Panc1 (cell line): ENCODE measurements at regions not wholly inside any gene's neighbourhood (a gene's known extent, or its start where the extent isn't known, plus 50 kb on each side); places are given as distances from the start of the nearest gene placed in this dataset.

ENCODE experiments used
- ATAC-seq: fragments of 200-7000 bp; cut with Tn5 transposase; 2 replicates; pipeline ENCODE4 v1.9.1; 2020; ENCODE audit warnings: mild to moderate bottlenecking, moderate library complexity
- BruUV-seq: library from RNA; stranded (reverse); fragments of 400-500 nt; replicated peaks from 2 replicates; lab custom pipeline; 2021; lab: Mats Ljungman, UMichigan
- CTCF ChIA-PET: fragments of 300-600 bp; sonication (Branson Sonifier 250); formaldehyde crosslinking; loops from one replicate; lab custom pipeline; 2022; ENCODE audit warnings: antibody characterized with exemption; lab: Charles Lee
- POLR2A ChIA-PET: fragments of 300-600 bp; sonication (Branson Sonifier 250); formaldehyde crosslinking; loops from one replicate; lab custom pipeline; 2022; ENCODE audit warnings: antibody characterized with exemption; lab: Charles Lee
- DNase-seq: peaks from one replicate; pipeline ENCODE4 v3.0.0-alpha.2; 2010; ENCODE audit warnings: low read depth, low spot score
- H3K27ac ChIP-seq: 2 replicates; pipeline ENCODE4 v1.5.1; 2011; ENCODE audit warnings: mild to moderate bottlenecking, low read length, inconsistent platforms
- H3K27me3 ChIP-seq: fragments of 200-500 bp; sonication (Bioruptor generic); 2 replicates; pipeline ENCODE4 v1.6.0; 2014; ENCODE audit warnings: low read length, inconsistent platforms; ENCODE audit not compliant: control insufficient read depth, insufficient read depth
- H3K36me3 ChIP-seq: fragments of 200-500 bp; sonication (Bioruptor generic); 2 replicates; pipeline ENCODE4 v1.5.1; 2014; ENCODE audit warnings: inconsistent platforms, mild to moderate bottlenecking, low read length, moderate library complexity; ENCODE audit not compliant: control insufficient read depth, insufficient read depth
- H3K4me1 ChIP-seq: 2 replicates; pipeline ENCODE4 v1.5.1; 2011; ENCODE audit warnings: inconsistent platforms, mild to moderate bottlenecking, low read length, moderate library complexity; ENCODE audit not compliant: control insufficient read depth, insufficient read depth
- H3K4me3 ChIP-seq, 2 experiments: 2 replicates each; pipeline ENCODE4 v1.5.1; 2011 to 2012; ENCODE audit warnings: low read depth in 2 of 2, low read length in 2 of 2, mild to moderate bottlenecking in 2 of 2, inconsistent platforms in 1 of 2, moderate library complexity in 1 of 2
- H3K9me3 ChIP-seq: fragments of 200-500 bp; sonication (Bioruptor generic); 2 replicates; pipeline ENCODE4 v1.5.1; 2014; ENCODE audit warnings: low read depth, mild to moderate bottlenecking, inconsistent platforms, low read length, moderate library complexity; ENCODE audit not compliant: control insufficient read depth, insufficient read depth
- POLR2AphosphoS5 ChIP-seq: IDR thresholded peaks from 2 replicates; pipeline ENCODE4 v1.6.1; 2012; ENCODE audit warnings: mild to moderate bottlenecking, low read depth, low read length, moderate library complexity
- SIN3A ChIP-seq: IDR thresholded peaks from 2 replicates; pipeline ENCODE4 v1.6.1; 2012; ENCODE audit warnings: low read depth, mild to moderate bottlenecking, low read length, moderate library complexity, borderline replicate concordance; ENCODE audit not compliant: insufficient read depth
- TCF7L2 ChIP-seq: IDR thresholded peaks from 2 replicates; pipeline ENCODE4 v1.6.1; 2011; ENCODE audit warnings: mild to moderate bottlenecking, low read depth, low read length, inconsistent platforms
- in situ Hi-C: cut with HindIII; loops from 2 replicates; pipeline ENCODE4 v1.10.0; 2016; ENCODE audit warnings: low sequenced_read_pairs, low pct_unique_long_range_greater_than_20kb
- intact Hi-C: fragments of 100-400 bp; cut with micrococcal nuclease; formaldehyde crosslinking; loops from one replicate; pipeline ENCODE4 v1.10.0; 2022; ENCODE audit not compliant: unreplicated experiment
- TF ChIP-seq, protein P1 (sequence below): fragments of 450-650 bp; IDR thresholded peaks from 2 replicates; pipeline ENCODE4 v1.5.1; 2017; ENCODE audit warnings: mild to moderate bottlenecking
- TF ChIP-seq, protein P2 (sequence below), 2 experiments: IDR thresholded peaks; 2 replicates each; pipeline ENCODE4 v1.6.1; 2011 to 2012; ENCODE audit warnings: low read depth in 2 of 2, control low read depth in 1 of 2, low read length in 1 of 2, mild to moderate bottlenecking in 1 of 2, moderate library complexity in 1 of 2; ENCODE audit not compliant: insufficient read depth in 1 of 2

GRCh38 chr3:117441851-117442250 lies 732.3 kb downstream of the TUSC7 start:
- CTCF ChIA-PET = no interaction called here
- in situ Hi-C loops = no loop called here
- H3K36me3 ChIP-seq = no peaks in the 10 kb centered on the region
- no TSS peak for BruUV-seq
- no peak overlapping the region for H3K4me3 ChIP-seq
- POLR2A ChIA-PET = no interaction called here
- TF ChIP-seq, protein P1, sequence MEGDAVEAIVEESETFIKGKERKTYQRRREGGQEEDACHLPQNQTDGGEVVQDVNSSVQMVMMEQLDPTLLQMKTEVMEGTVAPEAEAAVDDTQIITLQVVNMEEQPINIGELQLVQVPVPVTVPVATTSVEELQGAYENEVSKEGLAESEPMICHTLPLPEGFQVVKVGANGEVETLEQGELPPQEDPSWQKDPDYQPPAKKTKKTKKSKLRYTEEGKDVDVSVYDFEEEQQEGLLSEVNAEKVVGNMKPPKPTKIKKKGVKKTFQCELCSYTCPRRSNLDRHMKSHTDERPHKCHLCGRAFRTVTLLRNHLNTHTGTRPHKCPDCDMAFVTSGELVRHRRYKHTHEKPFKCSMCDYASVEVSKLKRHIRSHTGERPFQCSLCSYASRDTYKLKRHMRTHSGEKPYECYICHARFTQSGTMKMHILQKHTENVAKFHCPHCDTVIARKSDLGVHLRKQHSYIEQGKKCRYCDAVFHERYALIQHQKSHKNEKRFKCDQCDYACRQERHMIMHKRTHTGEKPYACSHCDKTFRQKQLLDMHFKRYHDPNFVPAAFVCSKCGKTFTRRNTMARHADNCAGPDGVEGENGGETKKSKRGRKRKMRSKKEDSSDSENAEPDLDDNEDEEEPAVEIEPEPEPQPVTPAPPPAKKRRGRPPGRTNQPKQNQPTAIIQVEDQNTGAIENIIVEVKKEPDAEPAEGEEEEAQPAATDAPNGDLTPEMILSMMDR = no peak
- TF ChIP-seq SIN3A = no peak
- TF ChIP-seq, protein P2, sequence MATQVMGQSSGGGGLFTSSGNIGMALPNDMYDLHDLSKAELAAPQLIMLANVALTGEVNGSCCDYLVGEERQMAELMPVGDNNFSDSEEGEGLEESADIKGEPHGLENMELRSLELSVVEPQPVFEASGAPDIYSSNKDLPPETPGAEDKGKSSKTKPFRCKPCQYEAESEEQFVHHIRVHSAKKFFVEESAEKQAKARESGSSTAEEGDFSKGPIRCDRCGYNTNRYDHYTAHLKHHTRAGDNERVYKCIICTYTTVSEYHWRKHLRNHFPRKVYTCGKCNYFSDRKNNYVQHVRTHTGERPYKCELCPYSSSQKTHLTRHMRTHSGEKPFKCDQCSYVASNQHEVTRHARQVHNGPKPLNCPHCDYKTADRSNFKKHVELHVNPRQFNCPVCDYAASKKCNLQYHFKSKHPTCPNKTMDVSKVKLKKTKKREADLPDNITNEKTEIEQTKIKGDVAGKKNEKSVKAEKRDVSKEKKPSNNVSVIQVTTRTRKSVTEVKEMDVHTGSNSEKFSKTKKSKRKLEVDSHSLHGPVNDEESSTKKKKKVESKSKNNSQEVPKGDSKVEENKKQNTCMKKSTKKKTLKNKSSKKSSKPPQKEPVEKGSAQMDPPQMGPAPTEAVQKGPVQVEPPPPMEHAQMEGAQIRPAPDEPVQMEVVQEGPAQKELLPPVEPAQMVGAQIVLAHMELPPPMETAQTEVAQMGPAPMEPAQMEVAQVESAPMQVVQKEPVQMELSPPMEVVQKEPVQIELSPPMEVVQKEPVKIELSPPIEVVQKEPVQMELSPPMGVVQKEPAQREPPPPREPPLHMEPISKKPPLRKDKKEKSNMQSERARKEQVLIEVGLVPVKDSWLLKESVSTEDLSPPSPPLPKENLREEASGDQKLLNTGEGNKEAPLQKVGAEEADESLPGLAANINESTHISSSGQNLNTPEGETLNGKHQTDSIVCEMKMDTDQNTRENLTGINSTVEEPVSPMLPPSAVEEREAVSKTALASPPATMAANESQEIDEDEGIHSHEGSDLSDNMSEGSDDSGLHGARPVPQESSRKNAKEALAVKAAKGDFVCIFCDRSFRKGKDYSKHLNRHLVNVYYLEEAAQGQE (IDR thresholded peaks at IDR 0.05; ENCODE audit: insufficient read depth in 1 of 2, low read depth in 2 of 2, low read length in 1 of 2) = no peak
- H3K9me3 ChIP-seq = no peaks in the 10 kb centered on the region
- H3K4me1 ChIP-seq = no peaks in the 10 kb centered on the region
- no peak for DNase-seq
- 0 out of 2 replicates have a peak, but pooled peaks cover 4% of the 10 kb centered on the region for H3K27me3 ChIP-seq
- intact Hi-C loops = no loop called here
- ATAC-seq = no peak
- H3K27ac ChIP-seq = no peak overlapping the region

DNA sequence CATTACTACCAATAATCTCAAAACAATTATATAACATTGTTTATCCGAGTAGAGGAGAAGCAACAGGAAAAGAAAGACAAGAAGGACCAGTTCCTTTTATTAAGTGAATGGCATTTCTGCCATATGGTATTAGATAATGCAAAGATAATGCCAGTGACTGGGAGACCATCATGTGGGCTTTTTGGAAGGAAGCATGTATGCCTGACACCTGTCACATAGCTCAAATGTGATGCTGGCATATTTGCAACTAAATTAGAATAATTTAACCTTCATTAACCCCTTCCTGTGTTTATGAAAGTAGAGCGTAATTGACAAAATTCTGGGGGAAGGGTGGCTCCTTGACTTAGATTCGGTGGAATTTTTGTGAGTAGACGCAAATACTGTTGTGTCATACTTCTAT lies 733.0 kb downstream of the TUSC7 start:
- in situ Hi-C loops = no loop called here
- no TSS peak for BruUV-seq
- no peak for ATAC-seq
- H3K36me3 ChIP-seq = no peaks in the 10 kb centered on the region
- intact Hi-C loops = no loop called here
- TF ChIP-seq, protein P1 = no peak
- TF ChIP-seq SIN3A = no peak
- TF ChIP-seq POLR2AphosphoS5 = no peak
- TF ChIP-seq, protein P2 (IDR thresholded peaks at IDR 0.05; ENCODE audit: insufficient read depth in 1 of 2, low read depth in 2 of 2, low read length in 1 of 2) = no peak
- no peak for TF ChIP-seq TCF7L2
- no peak overlapping the region for H3K27ac ChIP-seq
- 0 out of 2 replicates have a peak, but pooled peaks cover 4% of the 10 kb centered on the region for H3K27me3 ChIP-seq
- POLR2A ChIA-PET = no interaction called here
- DNase-seq = no peak
- H3K4me1 ChIP-seq = no peaks in the 10 kb centered on the region
- H3K9me3 ChIP-seq = no peaks in the 10 kb centered on the region
- no peak overlapping the region for H3K4me3 ChIP-seq
- CTCF ChIA-PET = no interaction called here
